NCI-H2227 treated with DMSO at 0.1 percent for 48 hours (cell line): ENCODE measurements at regions not wholly inside any gene's neighbourhood (a gene's known extent, or its start where the extent isn't known, plus 50 kb on each side); places are given as distances from the start of the nearest gene placed in this dataset.
"Not testable (repeated sequence)": the region's sequence is repeated elsewhere in the genome, so short reads cannot be mapped to it uniquely, and the experiment has no call there.

Experiments
- DNase-seq: peaks from one replicate; lab custom pipeline; 2025; lab: John Stamatoyannopoulos, UW

DNA sequence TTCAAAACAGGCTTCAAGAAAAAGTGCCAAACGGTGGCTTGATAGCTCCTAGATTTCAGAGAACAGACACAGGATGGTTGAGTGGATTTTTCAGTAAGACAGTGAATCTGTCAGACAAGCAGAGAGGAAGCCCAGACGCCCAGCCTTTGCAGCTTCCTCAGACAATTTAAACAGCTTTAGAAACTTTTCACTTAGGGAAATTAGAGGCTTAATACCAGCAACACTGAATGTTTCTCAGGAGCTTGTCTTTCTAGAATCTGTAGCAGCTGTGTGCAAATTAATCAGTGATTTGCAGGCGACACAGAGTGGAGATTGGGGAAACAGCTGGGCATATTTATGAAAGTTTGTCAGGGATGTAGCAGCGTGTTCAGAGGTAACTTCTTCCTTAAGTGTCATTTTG is 362.1 kb downstream of the GALC start:
- DNase-seq: no peak

DNA sequence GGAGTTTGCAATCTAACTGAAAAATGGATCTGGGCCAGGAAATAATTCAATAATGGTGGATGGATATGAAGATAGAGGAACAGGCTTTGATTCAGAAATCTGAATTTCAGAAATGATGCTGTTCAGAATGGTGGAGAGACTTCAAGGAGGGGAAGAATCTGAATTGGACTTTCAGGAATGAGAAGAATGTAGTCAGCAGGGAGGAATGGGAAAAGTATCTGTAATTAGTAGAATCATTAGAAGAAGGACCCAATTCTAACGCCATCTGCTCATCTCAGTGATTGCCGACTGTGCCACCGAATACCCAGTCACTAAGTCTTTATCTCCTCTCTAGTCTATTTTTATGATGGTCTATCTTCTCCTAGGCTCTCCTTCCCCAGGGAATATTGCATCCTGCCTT is 363.2 kb downstream of the GALC start:
- no peak for DNase-seq

DNA sequence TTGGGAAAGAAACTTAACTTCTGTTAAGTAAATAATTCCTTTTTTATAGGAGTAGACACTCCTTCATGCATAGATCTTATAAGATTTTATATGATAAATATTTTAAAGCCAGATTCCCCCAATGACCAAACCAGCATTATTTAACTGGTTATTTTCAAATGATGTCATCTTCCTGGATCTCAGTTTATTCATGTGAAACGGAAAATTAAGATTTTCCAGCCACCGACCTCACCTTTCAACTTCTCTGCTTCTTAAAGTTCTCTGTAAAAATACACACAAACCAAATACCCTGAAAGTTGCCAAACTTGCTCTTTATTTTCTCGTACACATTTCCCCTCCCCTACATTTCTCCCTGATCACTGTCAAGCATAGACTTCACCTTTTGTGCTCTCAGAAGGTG is 364.2 kb downstream of the GALC start:
- no peak for DNase-seq

DNA sequence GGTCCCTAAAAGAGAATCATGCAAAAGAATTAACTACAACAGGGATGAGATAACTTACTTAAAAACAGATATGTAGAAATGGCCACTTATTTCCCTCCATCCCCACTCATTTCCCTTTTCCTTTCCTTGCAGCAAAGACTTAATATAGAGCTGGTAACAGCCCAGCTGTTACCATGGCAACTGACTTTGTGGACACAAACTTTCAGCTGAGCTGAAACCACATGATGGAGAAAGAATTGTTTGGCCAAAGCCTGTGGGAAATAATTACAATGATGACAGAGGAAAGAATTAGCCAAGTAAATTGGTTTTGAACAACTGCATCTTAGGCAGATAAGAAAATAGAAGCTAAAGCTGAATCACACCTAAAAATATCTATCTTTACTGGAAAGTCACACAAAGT is 364.9 kb downstream of the GALC start:
- DNase-seq: no peak

DNA sequence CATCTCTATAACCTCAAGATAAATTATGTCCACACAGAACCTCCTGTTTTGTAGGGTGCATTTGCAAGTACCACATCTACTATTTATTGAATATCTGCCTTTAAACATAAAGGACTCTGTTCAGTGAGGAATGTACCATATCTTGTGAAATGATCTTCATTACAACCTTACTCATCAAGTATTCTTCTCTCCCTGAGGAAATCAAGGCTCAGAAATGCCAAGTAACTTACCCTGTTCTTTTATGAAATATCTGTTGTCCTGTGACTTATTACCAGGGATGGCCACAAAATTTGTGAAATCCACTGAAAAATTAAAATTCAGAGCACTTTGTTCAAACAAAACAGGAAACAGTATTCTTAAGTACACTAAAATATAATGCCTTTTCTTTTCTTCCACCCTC is 366.7 kb downstream of the GALC start:
- DNase-seq: no peak

DNA sequence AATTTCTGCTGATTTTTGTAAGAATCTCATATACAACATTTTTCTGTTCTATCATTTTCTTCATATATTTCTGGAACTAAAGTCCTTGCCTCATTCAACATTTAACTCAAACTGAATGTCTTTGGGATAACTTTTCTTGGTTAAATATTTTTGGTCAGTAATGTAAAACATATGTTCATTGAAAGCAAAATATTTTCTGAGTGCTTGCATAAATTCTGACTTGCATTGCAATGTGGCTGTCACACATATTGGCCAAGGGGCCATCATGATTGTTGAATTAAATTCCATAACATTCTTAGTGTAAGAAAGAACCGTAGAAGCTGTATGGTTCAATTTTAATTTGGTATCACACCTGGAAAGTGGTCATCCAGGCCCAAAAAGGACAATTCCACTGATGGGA is 369.4 kb downstream of the GALC start:
- no peak for DNase-seq

DNA sequence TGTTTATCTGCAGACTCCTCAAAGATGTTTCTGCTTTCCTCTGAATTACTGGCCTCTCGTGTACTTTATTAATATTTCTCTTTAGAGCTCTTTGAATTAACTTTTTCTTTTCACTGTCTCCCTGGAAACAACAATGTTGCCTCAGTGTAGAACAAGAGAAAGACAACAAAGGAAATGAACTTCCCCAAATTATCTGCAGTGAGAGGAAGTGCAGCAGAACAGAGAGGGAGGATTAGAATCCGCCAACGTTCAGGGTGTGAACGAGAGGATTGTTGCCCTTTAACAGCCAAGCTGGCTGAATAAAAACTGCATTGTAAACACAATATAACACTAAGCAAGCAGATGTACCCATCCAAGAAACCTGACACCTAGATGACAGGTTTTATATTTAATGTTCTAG is 375.9 kb downstream of the GALC start:
- no peak for DNase-seq

DNA sequence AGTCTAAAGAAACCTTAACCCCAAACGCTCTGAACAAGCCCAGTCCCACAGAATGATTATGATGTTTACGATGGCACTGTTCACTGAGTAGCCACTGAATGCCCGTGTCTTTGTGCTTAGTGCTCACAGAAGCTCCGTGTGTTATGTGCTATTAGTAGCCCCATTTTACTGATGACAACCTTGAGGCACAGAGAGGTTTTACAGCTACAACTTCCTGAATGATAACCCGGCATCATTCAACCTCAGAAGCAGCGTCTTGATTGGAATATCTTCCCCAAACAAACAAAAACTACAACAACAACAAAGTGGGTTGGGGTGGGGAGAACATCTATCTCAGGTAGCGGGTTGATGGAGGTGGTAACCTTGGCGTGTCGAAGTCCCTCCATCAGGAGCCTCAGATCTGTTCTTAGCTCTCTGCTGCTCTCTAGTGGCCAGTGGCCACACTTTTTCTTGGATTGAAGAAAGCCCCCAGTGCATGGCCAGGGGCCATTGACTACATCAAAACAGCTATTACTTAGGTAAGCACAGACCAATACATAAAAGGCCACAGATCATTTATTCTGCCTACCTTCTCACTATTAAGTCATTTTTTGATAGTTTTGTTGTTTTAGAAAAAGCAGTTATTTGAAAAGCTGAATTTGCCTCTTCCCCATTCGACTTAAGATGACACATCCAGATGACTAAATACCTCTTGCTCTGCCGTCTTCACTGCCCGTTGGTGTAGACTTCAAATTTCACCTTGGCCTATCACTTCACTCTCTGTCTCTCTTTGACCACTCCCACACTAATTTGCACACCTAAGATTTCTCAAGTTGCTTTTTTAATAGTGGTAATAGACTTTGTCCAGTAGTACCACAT is 376.9 kb downstream of the GALC start:
- DNase-seq: no peak

DNA sequence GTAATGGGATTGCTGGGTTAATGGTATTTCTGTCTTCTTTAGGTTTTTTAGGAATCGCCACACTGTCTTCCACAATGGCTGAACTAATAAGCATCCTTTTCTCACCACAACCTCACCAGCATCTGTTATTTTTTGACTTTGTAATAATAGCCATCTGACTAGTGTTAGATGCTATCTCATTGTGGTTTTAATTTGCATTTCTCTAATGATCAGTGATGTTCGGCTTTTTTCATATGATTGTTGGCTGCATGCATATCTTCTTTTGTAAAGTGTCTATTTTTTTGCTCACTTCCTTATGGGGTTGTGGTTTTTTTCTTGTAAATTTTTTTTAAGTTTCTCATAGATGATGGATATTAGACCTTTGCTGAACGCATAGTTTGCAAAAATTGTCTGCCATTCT is 377.9 kb downstream of the GALC start:
- no peak for DNase-seq

DNA sequence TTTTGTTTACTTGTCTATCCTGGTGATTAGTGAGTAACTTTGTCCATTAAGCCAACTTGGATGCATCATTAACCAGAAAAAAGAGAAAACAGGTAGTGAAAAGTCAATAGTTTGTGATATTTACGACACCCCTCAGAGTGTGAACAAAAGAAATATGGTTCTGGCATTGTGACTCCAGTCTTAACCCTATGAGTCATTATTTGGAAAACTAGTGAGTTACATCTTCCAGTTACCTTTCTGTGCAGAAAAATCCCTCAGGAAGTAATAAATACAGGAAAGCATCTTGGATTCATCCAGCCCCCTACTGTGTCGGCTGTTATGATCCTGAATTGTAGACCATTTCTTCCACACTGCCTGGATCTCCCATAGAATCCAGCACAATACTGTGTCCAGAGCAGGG is 379.1 kb downstream of the GALC start:
- no peak for DNase-seq

DNA sequence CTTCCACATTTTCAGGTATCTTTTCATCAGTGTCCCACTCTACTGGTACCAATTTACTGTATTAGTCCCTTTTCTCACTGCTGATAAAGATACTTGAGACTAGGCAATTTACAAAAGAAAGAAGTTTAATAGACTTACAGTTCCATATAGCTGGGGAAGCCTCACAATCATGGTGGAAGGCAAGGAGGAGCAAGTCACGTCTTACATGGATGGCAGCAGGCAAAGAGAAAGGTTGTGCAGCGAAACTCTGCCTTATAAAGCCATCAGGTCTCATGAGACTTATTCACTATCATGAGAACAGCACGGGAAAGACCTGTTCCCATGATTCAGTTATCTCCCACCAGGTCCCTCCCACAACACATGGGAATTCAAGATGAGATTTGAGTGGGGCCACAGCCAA is 385.9 kb downstream of the GALC start:
- not testable (repeated sequence) for DNase-seq

DNA sequence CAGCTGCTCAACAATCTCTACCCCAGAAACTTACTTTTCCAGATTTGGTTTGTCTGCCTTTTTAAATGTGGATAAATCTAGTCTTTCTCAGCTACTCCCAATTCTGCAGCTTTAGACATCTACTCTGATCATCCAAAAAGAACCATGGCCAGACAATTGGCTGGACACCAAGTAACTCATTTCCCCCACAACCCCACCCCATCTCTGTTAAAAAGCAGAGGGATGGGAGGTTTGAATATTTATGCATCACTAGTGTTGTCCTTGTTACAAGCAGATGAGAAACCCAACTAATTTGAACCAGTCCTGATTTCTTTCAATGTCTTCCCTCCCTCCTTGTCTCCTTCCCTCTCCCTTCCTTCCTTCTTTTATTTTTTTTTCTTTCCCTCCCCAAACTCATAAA is 391.9 kb downstream of the GALC start:
- no peak for DNase-seq

DNA sequence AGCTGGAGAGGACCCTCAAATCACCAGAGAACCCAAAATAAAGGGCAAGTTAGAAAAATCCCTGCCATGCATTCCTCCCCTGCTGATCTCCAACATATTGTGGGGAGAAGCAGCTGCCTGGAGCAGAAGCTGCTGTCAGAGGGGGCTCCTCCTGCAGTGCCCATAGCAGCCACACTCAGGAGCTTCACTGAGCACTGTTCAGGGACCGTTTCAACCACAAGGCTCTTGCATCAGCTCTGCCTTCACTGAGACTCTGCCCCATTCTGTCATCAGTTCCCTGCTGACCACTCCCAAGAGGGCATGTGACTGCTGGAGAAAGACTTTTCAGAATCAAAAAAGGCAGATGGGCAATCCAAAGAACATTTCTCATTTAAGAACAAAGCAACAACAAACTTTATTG is 392.7 kb downstream of the GALC start:
- no peak for DNase-seq

DNA sequence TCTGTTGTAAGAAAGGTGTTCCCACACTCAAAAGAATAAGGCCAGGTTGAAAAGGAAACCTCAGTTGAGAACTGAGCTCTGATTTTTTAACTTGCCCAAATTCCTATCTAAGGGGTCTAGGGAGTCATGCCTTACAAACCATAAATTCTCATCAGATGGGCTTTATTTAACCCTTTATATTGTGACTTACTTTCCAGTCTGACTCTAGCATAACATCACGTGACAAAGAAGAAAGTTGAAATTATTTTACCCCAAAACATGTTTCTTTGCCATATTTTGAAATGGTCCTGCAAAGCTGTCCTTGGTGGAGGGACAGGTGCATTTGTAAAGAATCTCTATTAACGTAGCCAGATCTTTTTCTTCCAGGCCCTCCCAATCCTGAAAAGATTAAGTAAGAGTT is 411.7 kb downstream of the GALC start:
- DNase-seq: no peak

DNA sequence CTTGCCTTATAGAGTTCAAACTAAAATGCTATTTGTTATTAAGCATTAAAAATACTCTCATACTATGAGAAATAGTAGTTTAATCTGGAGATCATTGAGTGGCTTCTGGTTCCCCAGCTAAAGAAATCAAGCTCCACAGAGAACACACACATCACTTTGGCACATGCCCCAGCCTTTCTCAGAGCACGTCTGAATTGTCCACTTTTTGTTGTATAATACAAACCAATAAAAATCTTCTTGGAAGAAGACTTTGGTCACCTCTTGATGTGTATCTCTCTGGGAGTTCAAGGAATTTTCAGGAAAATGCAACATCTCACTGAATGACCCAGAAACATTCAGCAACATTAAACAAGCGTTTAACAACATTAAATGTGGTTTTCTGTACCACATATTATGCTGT is 413.9 kb downstream of the GALC start:
- no peak for DNase-seq

DNA sequence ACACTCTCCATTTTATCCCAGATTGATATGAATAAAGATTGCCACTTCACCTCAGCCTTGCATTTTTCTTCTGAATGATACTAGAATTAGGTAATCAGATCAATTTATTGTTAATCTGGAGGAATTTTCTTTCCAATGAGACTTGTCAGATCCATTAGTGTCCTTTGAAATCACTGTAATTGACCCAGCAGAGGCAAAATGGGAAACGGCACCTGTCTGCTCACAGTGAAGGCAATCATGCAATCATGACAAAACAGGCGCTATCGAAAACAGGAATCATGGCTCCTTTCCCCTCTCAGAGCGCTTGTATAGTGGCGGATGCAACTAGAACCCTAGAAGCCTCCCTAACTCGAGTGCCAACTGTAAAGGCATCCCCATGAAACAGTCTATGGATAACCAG is 417.6 kb downstream of the GALC start:
- no peak for DNase-seq

DNA sequence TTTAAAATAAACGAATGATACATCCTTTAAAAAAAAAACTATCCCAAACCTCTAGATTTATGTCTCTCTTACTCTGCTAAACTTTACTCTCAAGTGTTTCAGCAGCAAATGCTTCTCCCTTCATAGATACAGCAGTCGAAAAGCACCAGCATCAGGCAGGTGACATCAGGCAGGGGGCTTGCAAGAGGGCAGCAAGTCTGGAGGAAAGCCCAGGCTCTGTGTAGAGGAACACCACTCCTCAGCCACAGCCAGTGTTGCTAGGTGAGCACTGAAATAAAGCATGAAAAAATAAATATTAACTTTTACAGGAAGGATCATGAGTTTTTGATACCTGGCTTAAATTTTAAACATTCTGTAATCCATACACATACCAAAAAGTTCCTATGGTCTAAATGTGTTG is 419.4 kb downstream of the GALC start:
- DNase-seq: no peak

DNA sequence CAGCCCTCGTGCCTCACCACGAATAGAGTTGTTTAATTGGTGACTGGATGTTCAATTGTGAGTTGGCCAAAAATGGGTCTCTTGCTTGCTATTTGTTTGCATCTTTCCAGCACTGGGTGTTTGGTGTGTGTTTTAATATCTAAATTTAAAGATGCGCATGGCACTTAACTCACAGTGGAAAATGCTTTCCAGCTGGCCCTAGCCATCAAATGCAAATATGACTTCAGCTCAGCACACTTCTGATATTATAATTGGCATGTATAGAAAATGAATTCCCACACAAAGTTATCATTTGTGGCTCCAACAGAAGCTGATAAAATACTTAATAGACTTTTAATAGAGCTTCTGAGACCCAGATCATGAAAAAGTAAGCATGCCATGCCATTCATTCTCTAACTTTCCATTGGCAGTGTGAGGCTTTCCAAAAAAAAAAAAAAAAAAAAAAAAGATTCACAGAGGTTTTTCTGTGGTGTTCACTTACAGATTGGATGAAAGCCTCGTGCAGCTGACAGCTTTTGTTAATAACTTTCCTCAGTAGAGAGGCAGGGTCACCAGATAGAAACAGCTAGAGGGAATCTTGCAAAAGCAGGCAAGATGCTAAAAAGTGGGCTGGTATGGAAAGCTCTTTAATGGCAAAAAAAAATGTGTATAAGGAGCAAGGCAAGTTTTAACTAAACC is 425.2 kb downstream of the GALC start:
- no peak for DNase-seq

DNA sequence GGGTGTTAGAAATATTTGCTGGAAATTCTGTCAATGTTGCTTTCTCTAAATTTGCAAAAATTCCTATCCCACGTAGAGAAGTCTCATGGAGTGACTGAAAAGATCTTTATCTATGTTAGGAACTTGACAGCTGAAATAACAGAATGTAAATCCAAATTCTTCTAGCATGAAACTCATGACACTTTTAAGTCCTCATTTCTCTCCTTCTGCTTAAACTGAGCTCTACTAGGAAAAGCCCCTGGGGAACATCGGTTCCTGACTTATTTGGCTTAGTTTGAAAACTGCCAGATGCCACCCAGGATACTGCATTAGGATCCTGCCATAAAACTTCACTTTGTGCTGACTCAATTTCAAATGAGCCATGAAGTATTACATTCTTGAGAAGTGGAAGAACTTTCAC is 426.0 kb downstream of the GALC start:
- no peak for DNase-seq

DNA sequence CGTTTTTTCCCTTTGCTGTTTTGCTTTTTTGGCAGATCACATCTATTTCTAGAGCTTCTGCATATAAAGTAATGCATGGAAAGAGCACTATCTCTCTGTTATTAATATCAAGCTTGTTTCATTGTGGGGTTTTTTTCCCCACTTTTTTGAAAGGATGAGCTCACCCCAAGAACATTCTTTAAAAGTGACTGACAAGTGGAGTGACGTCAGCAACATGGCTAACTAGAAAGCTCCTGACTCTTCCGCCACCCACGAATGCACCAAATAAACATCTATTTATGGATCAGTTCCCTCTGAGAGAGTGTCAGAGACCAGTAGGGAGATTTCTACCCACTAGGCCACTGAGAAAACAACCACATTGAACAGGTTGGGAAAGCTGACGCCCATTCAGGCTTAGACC is 445.4 kb downstream of the GALC start:
- no peak for DNase-seq

DNA sequence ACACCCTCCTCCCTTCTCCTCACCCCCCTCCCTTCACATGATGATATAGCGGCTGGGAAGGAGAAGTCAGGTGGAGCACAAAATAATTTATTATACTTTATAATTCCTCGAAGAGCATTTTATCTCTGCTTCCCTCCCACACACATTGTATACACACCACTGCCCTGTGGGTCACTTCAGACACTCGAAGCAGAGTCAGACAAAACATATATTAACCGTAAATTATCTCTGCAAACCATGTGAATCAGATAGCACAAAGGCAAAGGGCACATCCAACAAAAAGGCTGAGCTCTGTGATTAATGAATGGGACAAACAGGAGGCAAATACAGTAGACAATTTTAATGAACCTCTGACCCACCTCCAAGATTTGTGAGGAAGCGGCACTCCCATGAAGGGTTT is 450.7 kb downstream of the GALC start:
- no peak for DNase-seq

DNA sequence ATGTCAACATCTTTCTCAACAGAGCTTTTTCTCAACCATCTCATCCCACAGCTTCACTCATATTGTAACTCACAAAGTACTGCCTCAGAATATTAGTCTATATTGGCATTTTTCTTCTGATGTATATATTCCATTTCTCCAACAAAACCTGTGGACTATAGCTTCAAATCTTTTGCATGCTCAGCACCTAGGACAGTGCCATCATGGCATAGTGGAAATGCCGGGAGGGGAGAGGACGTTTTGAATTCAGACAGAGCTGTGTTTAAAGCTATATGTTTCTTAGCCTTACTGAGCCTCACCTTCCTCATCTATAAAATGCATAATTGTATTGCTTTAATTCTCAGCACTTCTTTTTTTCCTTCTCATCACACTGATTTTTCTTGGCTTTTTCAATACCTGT is 452.6 kb downstream of the GALC start:
- no peak for DNase-seq

DNA sequence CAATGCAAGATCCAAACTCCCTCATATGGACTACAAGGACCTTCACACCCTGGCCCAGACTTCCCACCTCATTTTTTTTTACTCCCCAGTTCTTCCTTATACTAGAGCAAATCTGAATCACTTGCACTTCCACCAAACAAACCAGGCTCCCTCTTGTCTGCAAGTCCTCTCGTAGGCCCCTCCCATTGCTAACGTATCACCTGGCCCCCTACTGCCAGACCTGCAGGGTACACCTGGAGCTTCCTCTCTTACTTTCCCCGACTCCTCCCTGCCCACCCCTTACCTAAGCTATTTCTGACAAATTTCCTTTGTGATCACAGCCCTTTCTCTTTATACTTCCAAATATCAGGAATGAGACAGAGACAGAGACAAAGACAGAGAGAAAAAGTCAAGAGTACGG is 463.9 kb downstream of the GALC start:
- no peak for DNase-seq

DNA sequence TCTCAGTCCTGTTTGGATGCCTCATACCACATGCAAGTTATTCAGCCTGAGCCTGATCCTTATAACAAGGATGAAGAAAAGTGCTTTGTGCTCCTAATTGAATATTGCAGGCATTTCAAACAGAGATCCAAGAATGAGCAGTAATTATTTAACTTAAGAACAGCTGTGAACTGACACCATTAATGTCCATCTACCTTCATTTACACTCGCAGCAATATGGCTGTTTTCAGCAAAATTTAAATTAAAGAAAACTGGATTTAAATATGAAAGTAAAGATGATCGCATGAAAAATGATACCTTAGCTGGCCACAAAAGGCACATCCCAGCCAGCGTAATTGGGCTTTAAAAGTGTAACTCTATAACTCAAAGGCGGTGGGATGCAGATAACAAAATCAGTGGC is 466.3 kb downstream of the GALC start:
- DNase-seq: no peak
